ENCODE measurements at regions not wholly inside any gene's neighbourhood (a gene's known extent, or its start where the extent isn't known, plus 50 kb on each side); places are given as distances from the start of the nearest gene placed in this dataset.

DNA sequence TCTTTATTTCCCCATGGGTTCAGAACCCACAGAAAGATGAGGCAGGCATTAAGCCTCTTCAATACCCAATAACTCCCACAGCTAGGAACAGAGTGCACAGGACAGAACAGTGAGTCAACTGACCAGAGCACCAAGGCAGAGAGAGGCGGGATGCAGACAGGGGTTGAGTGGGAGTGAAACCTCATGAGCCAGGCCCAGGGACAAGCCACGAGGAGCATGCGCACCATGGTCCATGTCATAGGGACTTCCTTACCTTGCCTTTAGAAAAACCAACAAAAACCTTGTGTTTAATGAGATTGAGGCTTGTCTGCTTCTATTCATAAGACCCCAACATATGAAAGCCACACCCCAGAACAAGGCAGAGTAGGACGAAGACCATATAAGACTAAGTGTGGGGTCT lies 330.6 kb downstream of the DEPDC1B start:
- no peak for DNase-seq

- DNase-seq = no peak
These were observed 331.9 kb downstream of the DEPDC1B start for GRCh38 chr5:60368100-60368499.

DNA sequence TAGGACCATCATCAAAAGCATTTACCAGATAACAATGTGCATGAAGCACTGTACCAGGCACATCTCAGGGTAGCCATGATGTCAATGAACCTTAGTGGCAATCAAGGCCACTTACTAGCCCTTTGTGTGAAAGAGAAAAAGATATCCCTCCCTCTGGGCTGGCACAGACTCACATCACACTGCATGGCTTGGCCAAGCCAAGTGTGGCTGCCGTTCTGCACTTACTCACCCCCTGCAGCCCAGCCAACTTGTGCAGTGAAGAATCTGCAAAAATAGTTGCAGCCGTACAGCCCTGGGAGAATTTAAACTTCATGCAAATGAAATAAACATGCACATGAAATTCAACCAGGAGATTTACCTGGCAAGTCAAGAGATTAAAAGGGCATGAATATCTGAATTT lies 333.5 kb downstream of the DEPDC1B start:
- DNase-seq = no peak

GRCh38 chr5:60365001-60365400 lies 335.0 kb downstream of the DEPDC1B start:
- DNase-seq = no peak

DNA sequence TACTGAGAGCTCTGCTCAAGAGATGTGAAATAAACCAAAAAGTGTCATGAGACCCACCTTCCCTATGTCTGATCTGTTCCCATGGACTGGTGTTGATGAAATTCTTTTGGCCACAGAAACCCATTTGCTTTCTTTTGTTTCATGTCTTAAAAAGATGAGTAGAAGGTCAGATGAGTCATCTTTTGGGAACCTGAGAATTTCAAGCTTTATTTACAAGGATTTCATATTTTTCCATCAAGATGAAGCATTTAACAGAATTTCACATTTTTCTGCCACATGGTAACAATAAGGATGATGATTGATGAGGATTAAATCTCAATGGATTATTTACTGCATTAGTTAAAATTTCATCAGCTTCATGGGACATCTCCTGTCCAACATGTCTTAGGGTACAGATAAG lies 337.8 kb downstream of the DEPDC1B start:
- no peak for DNase-seq

DNA sequence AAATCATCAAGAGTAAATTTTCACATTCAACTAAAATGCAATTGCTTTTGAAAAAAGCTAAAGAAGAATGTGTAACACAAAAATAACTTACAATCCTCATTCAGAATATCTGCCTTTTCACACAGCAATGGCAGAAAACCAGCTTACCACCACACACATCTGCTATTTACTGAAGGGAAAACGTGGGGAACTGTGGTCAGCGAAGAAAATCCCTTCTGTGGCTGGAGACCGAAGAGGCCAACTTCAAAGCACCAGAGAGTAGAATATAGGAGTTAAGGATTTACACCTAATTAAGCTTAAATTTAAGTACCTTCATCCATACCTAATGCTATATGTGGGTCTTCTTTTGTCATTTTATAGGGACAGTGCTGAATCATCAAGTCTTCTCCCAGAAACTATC lies 339.6 kb downstream of the DEPDC1B start:
- no peak for DNase-seq

- DNase-seq = no peak
These were observed 342.7 kb downstream of the DEPDC1B start for GRCh38 chr5:60357302-60357701.

GRCh38 chr5:60356745-60357144 lies 343.2 kb downstream of the DEPDC1B start:
- no peak for DNase-seq

GRCh38 chr5:60355181-60355580 lies 344.8 kb downstream of the DEPDC1B start:
- DNase-seq = no peak

DNA sequence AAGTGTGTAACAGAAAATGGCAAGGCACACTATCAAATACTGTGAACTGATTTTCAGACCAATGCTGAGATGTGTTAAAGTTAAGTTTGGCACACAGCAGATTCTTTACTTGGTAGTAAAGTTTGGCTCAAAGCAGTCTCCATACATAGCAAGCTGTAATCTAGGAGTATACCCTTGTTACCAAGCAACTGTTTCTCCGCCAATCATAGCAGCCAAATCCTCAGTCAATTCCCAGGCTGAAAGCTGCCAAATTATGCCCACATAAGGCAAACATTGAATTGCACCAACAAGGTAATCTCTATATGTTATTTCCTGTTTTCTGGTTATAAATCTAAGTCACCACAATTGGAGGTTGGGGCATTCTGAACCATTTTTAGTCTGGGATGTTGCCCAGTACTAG lies 345.7 kb downstream of the DEPDC1B start:
- DNase-seq = no peak

- DNase-seq = no peak
These were observed 346.9 kb downstream of the DEPDC1B start for GRCh38 chr5:60352992-60353599.

DNA sequence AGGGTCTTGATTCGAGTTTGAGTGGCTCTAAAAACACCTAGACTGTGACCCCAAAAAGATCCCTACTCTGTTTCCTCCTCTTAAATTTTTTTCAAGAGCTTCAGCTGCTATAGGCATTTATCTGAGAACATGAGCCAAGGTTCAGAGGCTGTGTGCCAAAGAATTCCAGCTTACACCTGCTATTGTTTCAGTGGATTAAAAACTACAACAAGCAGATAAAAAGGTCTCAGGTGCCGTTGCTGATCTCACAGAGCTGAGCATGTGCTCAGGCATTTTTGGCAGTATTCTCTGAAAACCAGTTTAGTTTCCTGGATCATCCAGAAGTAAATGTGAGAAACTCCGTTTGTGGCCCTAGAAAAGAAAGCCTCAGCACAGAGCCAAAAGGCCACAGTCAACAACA lies 349.2 kb downstream of the DEPDC1B start:
- DNase-seq = no peak

GRCh38 chr5:60349891-60350415 lies 350.0 kb downstream of the DEPDC1B start:
- DNase-seq = no peak

DNA sequence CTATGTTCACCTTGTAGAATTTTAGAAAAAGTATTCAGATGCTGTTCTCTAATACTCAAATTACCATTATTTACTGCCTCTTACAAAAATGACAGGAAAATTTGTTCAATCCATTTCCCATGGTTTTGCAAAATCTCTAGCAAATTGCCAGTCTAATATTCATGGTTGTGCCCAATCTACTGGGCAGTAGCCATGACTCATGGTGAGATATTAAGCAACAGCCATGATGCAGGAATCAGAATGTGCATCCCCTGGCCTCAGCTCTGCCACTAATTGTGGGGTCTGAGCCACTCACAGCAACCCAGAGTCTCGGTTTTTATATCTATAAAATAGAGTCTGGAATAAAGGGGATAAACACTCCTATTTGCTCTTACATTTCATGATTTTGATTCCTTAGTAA lies 353.6 kb downstream of the DEPDC1B start:
- DNase-seq = no peak

DNA sequence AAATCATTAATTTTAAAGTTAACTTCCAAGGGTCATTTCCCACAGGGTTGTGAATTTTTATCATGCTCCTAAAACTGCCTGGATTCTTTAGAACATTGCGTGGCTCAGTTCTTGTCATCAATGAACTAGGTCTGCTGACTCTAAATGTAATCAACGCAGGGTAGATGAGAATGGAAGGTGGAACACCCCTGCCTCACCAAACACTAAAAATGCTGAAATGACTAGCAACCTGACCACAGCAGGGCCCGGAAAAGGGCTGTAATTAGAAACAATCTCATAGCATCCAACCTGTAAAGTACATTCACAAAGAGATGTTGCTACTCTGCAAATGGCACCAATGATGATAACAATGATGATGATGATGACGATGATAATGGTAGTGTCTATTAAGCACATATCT lies 356.9 kb downstream of the DEPDC1B start:
- DNase-seq = no peak

DNA sequence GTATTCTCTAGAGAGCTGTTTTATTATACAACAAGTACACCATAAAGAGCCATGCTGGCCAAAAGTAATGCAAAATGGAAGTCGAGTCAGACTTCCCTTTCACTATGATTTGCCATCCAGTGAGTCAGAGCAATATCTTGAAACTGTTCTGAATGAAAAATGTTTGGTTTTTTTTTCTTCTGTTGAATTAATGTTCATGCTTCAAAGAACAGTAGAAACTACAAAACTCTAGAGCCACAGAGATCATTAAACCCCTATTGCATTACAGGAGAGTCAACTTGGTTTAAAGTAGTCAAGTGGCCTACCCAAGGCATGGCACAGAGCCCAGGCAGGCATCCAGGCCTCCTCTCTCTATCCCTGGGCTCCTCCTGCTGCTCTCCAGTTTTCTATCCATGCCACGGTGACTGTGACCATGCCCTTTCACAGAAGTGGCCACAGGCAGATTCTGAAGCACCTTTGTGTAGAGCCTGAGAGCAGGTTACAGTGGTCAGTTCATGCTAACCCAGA lies 358.9 kb downstream of the DEPDC1B start:
- no peak for DNase-seq

GRCh38 chr5:60340326-60340725 lies 359.6 kb downstream of the DEPDC1B start:
- no peak for DNase-seq

GRCh38 chr5:60339691-60340201 lies 360.2 kb downstream of the DEPDC1B start:
- no peak for DNase-seq

DNA sequence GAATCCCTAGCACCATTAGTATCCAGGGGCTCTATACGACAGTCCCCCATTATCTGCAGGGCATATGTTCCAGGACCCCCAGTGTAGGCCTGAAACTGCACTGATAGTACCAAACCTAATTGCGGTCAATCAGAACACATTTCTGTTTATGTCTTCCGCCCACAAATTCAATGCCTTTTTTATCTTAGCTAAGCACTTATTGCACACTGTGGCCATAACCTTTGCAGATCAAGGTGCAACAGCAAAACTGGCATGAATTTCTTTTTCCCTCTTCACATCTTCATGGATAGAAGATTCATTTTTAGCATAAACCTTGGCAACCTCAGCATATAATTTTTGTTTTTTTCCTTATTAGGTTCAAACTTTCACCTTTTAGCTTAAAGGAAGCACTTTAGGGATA lies 361.1 kb downstream of the DEPDC1B start:
- DNase-seq = no peak

- DNase-seq = no peak
These were observed 363.5 kb downstream of the DEPDC1B start for GRCh38 chr5:60336491-60336890.

DNA sequence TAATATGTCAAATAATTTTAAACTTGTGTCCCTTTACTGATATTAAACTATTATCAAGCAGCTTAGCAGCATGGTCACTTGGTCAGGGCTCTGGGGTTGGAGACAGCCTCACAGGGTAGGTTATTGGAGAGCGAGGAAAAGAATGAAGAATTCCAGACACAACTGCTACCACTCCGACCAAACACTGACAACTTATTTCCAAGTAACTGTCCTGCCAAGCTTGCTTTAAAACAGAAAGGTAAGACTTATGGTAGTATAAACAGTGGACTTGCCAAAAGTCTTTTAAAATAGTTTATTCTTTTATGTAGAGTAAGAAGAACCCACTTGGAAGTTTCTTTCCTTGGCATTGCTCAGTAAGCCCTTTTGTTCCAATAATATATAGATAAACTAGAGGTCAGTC lies 364.1 kb downstream of the DEPDC1B start:
- no peak for DNase-seq

DNA sequence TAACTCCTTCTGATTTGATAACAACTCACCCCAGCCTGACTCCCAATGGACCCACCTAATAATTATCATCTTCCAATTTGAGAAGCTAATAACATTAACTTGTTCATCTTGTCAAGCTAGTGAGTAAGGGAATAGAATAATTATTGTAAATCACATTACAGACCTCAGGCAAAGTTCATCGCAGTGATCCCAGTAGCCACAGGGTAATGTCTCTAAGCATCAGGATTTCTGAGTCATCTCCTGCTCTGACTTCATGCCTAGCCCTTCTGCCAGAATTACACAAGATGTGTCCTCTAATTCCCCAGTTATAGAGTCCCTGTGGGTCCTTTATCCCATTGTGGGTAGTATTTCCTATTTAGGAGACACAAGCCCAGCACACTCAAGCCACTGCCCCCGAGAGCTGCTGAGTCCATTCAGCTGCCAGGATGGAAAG lies 365.7 kb downstream of the DEPDC1B start:
- DNase-seq = no peak

DNA sequence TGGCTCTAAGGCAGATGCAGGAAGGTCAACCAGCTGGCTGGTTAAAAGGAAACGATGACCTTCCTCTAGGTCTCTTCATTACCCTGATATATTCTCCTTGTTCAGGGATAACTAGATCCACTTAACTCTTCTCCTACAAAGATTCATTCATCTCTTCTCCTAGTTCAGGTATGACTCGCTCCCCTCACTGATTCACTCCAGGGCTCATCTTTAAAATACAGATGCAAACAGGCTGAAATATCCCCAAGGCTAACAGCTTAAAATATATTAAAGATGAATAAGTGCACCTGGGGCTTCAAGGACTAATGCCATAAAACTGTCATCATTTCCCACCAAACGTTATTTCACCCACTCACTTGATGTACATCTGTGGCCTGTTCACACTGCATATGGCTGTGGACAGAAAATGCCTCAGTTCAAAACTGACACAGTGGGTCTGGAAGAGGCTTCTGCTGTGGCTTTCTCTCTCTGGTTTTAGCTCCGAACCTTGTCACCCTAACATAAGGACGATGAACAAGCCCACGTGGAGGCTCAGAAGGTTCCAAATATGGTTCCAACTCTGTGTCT lies 366.9 kb downstream of the DEPDC1B start:
- DNase-seq = no peak

DNA sequence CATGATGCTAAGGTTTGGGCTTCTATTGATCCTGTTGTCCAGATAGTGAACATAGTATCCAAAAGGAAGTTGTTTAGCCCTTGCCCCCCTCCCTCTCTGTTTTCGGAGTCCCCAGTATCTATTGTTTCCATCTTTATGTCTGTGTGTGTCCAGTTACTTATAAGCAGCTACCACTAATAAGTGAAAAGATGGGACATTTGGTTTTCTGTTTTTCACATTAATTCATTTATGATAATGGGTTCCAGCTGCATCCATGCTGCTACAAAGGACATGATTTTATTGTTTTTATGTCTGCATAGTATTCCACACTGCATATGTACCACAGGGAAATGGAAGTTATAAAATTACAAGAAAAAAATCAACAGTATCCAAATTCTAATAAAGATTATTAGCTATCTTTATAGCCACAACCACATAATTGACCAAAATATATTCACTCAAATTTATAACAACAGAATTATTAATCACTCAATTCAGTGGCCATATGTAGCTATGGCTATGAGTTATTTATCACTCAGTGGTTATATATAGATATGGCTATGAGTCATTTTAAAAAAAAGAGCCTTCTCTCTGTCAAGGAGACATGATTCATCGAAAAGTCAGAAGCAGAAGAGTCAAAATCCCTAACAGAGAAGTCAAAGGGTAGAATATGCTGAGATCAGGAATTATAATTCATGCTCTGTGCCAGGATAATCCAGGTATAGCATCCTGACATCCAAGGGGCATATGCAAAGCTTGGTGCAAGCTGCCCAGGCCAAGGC lies 367.5 kb downstream of the DEPDC1B start:
- DNase-seq = no peak

Measured in stimulated activated CD4-positive, alpha-beta T cell treated with anti-CD3 and anti-CD28 coated beads, Interleukin-2, amount 100 ng/mL, for 48 hours (primary cell).